Caco-2 (cell line): ENCODE measurements at regions not wholly inside any gene's neighbourhood (a gene's known extent, or its start where the extent isn't known, plus 50 kb on each side); places are given as distances from the start of the nearest gene placed in this dataset.

Experiments used
- BruUV-seq: library from RNA; stranded (reverse); fragments of 400-500 nt; replicated peaks from 2 replicates; lab custom pipeline; 2021; lab: Mats Ljungman, UMichigan
- CTCF ChIA-PET: fragments of 300-600 bp; sonication (Branson Sonifier 250); formaldehyde crosslinking; loops from one replicate; lab custom pipeline; 2022; ENCODE audit warnings: antibody characterized with exemption; lab: Charles Lee
- POLR2A ChIA-PET: fragments of 300-600 bp; sonication (Branson Sonifier 250); formaldehyde crosslinking; loops from one replicate; lab custom pipeline; 2022; ENCODE audit warnings: antibody characterized with exemption; lab: Charles Lee
- DNase-seq, 2 experiments: peaks; one replicate each; pipeline versions ENCODE4 v3.0.0 to v3.0.0-alpha.2; 2020 to 2022
- H3K27me3 ChIP-seq: replicated peaks from 2 replicates; pipeline ENCODE4 v1.6.0; 2011; ENCODE audit warnings: low read length; ENCODE audit not compliant: control insufficient read depth, insufficient read depth
- H3K36me3 ChIP-seq: 2 replicates; pipeline ENCODE4 v1.5.1; 2011; ENCODE audit warnings: low read length; ENCODE audit not compliant: control insufficient read depth, insufficient read depth
- H3K4me1 ChIP-seq: fragments of 250-450 bp; sonication (Bioruptor Pico); 2 replicates; pipeline ENCODE4 v1.5.1; 2020; ENCODE audit warnings: mild to moderate bottlenecking
- H3K4me3 ChIP-seq: 2 replicates; pipeline ENCODE4 v1.5.1; 2011; ENCODE audit warnings: low read depth, mild to moderate bottlenecking, control low read depth, low read length
- H3K9me3 ChIP-seq: fragments of 250-450 bp; sonication (Bioruptor Pico); 2 replicates; pipeline ENCODE4 v1.5.1; 2020; ENCODE audit warnings: mild to moderate bottlenecking, moderate library complexity
- H3K27ac Mint-ChIP-seq: one replicate; pipeline ENCODE4 v1.8.0; 2022; ENCODE audit warnings: mixed read lengths; ENCODE audit not compliant: unreplicated experiment
- H3K27me3 Mint-ChIP-seq: one replicate; pipeline ENCODE4 v1.8.0; 2022; ENCODE audit warnings: mixed read lengths; ENCODE audit not compliant: insufficient read depth, unreplicated experiment
- H3K36me3 Mint-ChIP-seq: one replicate; pipeline ENCODE4 v1.8.0; 2022; ENCODE audit warnings: mild to moderate bottlenecking, mixed read lengths; ENCODE audit not compliant: insufficient read depth, unreplicated experiment
- H3K4me1 Mint-ChIP-seq: one replicate; pipeline ENCODE4 v1.8.0; 2022; ENCODE audit warnings: low read depth, mixed read lengths; ENCODE audit not compliant: unreplicated experiment
- H3K4me3 Mint-ChIP-seq: one replicate; pipeline ENCODE4 v1.8.0; 2022; ENCODE audit warnings: mild to moderate bottlenecking, moderate library complexity, mixed read lengths; ENCODE audit not compliant: unreplicated experiment
- H3K9me3 Mint-ChIP-seq: one replicate; pipeline ENCODE4 v1.8.0; 2022; ENCODE audit warnings: mixed read lengths; ENCODE audit not compliant: unreplicated experiment
- intact Hi-C: fragments of 100-400 bp; cut with micrococcal nuclease; formaldehyde crosslinking; loops from one replicate; pipeline ENCODE4 v1.10.0; 2022; ENCODE audit not compliant: unreplicated experiment
- TF ChIP-seq, protein P1 (sequence below), 2 experiments: fragments of 200-600 bp in 1 of 2; IDR thresholded peaks; 1 replicate in 1 of 2; 2 replicates in 1 of 2; pipeline versions ENCODE4 v1.5.1 to v1.8.0; 2011 to 2022; ENCODE audit warnings: antibody characterized with exemption in 1 of 2, control low read depth in 1 of 2, inconsistent platforms in 1 of 2, low read depth in 1 of 2, low read length in 1 of 2, mild to moderate bottlenecking in 1 of 2, moderate library complexity in 1 of 2; ENCODE audit not compliant: insufficient read depth in 1 of 2, severe bottlenecking in 1 of 2, unreplicated experiment in 1 of 2

DNA sequence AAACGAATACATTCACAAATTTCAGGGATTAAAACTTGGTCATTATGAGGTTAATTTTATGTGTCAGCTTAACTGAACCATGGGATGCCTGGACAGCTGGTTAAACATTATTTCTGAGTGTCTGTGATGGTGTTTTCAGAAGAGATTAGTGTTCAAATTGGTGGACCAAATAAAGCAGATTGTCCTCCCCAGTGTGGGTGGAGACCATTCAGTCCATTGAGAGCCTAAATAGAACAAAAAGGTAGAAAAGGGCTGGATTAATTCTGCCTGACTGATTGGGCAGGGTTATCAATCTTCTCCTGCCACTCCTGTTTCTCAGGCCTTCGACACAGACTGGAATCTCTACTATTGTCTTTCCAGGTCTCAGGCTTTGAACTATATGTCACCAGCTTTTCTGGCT lies 203.8 kb upstream of the SLITRK6 start:
- Mint-ChIP-seq H3K4me1 (no peaks in the 10 kb centered on the region), H3K27ac (no peak overlapping the region), H3K9me3 (no peaks in the 10 kb centered on the region), H3K4me3 (peak overlapping the region; percentile 24), H3K36me3 (no peaks in the 10 kb centered on the region), H3K27me3 (no peaks in the 10 kb centered on the region)
- H3K4me1 ChIP-seq, result peaks cover 11% of the 10 kb centered on the region
- intact Hi-C loops, result no loop called here
- no peaks in the 10 kb centered on the region for H3K36me3 ChIP-seq
- CTCF ChIA-PET, result no interaction called here
- no peaks in the 10 kb centered on the region for H3K27me3 ChIP-seq
- BruUV-seq, result no TSS peak
- POLR2A ChIA-PET, result no interaction called here
- DNase-seq, result peak; percentile 41 to 43
- TF ChIP-seq, protein P1, sequence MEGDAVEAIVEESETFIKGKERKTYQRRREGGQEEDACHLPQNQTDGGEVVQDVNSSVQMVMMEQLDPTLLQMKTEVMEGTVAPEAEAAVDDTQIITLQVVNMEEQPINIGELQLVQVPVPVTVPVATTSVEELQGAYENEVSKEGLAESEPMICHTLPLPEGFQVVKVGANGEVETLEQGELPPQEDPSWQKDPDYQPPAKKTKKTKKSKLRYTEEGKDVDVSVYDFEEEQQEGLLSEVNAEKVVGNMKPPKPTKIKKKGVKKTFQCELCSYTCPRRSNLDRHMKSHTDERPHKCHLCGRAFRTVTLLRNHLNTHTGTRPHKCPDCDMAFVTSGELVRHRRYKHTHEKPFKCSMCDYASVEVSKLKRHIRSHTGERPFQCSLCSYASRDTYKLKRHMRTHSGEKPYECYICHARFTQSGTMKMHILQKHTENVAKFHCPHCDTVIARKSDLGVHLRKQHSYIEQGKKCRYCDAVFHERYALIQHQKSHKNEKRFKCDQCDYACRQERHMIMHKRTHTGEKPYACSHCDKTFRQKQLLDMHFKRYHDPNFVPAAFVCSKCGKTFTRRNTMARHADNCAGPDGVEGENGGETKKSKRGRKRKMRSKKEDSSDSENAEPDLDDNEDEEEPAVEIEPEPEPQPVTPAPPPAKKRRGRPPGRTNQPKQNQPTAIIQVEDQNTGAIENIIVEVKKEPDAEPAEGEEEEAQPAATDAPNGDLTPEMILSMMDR (IDR thresholded peaks at IDR 0.05; ENCODE audit: insufficient read depth in 1 of 2, low read depth in 1 of 2, low read length in 1 of 2, severe bottlenecking in 1 of 2, unreplicated experiment in 1 of 2), result no peak
- H3K4me3 ChIP-seq, result no peak overlapping the region
- no peaks in the 10 kb centered on the region for H3K9me3 ChIP-seq

DNA sequence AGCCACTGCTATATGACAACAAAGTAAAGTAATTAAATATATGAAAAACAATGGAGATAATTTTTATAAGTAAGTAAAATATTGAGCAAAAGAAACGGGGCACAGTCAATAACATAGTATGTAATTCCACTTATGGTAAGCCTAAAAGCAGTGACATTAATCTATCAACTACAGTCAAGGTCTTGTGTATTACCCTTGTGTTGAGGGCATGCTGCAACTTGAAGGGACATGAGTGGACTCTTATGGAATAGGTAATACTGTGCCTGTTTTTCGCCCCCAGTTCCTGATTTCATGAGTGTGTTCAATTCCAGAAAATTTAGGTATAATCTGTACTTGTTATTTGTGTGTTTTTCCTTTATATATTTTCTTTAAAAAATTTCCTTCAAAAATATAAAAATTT lies 201.3 kb upstream of the SLITRK6 start:
- peaks cover 11% of the 10 kb centered on the region for H3K4me1 ChIP-seq
- H3K36me3 ChIP-seq, result no peaks in the 10 kb centered on the region
- Mint-ChIP-seq H3K27me3 (no peaks in the 10 kb centered on the region), H3K9me3 (no peaks in the 10 kb centered on the region), H3K4me3 (no peak overlapping the region), H3K4me1 (no peaks in the 10 kb centered on the region), H3K36me3 (no peaks in the 10 kb centered on the region), H3K27ac (no peak overlapping the region)
- no peaks in the 10 kb centered on the region for H3K27me3 ChIP-seq
- CTCF ChIA-PET, result no interaction called here
- TF ChIP-seq, protein P1 (IDR thresholded peaks at IDR 0.05; ENCODE audit: insufficient read depth in 1 of 2, low read depth in 1 of 2, low read length in 1 of 2, severe bottlenecking in 1 of 2, unreplicated experiment in 1 of 2), result no peak
- POLR2A ChIA-PET, result no interaction called here
- H3K9me3 ChIP-seq, result no peaks in the 10 kb centered on the region
- no peak overlapping the region for H3K4me3 ChIP-seq
- intact Hi-C loops, result no loop called here
- BruUV-seq, result no TSS peak
- DNase-seq, result no peak

DNA sequence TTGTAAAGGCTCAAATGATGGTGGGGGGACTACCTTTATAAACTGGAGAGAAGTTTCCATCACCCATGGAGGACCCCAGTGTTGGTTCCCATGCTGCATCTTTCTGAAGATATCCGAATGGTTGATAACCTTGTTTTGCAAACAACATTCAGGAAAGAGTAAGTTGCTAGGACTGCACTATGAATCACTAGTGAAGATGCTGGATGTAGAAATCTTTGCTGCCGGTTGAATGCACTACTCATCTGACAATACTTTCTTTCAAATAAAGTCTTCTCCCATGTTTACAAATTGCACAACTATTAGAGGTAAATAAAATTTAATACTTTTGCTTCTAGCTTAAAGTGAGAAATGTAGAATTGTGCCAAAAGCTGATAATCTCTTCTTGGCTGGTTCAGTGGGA lies 198.4 kb upstream of the SLITRK6 start:
- H3K4me3 Mint-ChIP-seq, result no peak overlapping the region

More for the DNA sequence above, 198.4 kb upstream of the SLITRK6 start:
- Histone ChIP-seq H3K9me3 (no peaks in the 10 kb centered on the region), H3K36me3 (no peaks in the 10 kb centered on the region), H3K27me3 (no peaks in the 10 kb centered on the region), H3K4me1 (peaks cover 2% of the 10 kb centered on the region), H3K4me3 (no peak overlapping the region)
- Mint-ChIP-seq H3K27ac (no peak overlapping the region), H3K4me1 (no peaks in the 10 kb centered on the region), H3K27me3 (no peaks in the 10 kb centered on the region), H3K9me3 (no peaks in the 10 kb centered on the region), H3K36me3 (no peaks in the 10 kb centered on the region)
- CTCF ChIA-PET, result no interaction called here
- TF ChIP-seq, protein P1 (IDR thresholded peaks at IDR 0.05; ENCODE audit: insufficient read depth in 1 of 2, low read depth in 1 of 2, low read length in 1 of 2, severe bottlenecking in 1 of 2, unreplicated experiment in 1 of 2), result no peak
- intact Hi-C loops, result no loop called here
- no TSS peak for BruUV-seq
- no peak for DNase-seq
- POLR2A ChIA-PET, result no interaction called here
